Peyer's patch (tissue), 4 donors: ENCODE measurements at regions not wholly inside any gene's neighbourhood (a gene's known extent, or its start where the extent isn't known, plus 50 kb on each side); places are given as distances from the start of the nearest gene placed in this dataset.

Experiments
- DNase-seq, 3 donors: peaks; one replicate each; pipeline ENCODE4 v3.0.0-alpha.2; 2017 to 2019
- H3K27ac ChIP-seq, 4 donors: fragments of 200-600 bp; sonication (generic); one replicate each; pipeline ENCODE4 v1.5.1; 2016 to 2019
- H3K27me3 ChIP-seq, 2 donors: fragments of 200-600 bp; sonication (generic); one replicate each; pipeline ENCODE4 v1.5.1; 2019
- H3K36me3 ChIP-seq, 3 donors: fragments of 200-600 bp; sonication (generic); one replicate each; pipeline ENCODE4 v1.5.1; 2016 to 2019
- H3K4me1 ChIP-seq, 4 donors: fragments of 200-600 bp; sonication (generic); one replicate each; pipeline ENCODE4 v1.5.1; 2016 to 2019
- H3K4me3 ChIP-seq, 4 donors: fragments of 200-600 bp; sonication (generic); 1 replicate in 3 of 4; 2 replicates in 1 of 4; pipeline ENCODE4 v1.5.1; 2016 to 2019; ENCODE audit warnings: mild to moderate bottlenecking in 1 of 4
- H3K9me3 ChIP-seq, 4 donors: fragments of 200-600 bp; sonication (generic); one replicate each; pipeline ENCODE4 v1.5.1; 2016 to 2019; ENCODE audit warnings: mild to moderate bottlenecking in 1 of 4
- CTCF ChIP-seq, 6 experiments: fragments of 450-650 bp in 4 of 6; fragments of 200-600 bp in 2 of 6; sonication (generic) in 1 of 6; IDR thresholded peaks; one replicate each; pipeline ENCODE4 v1.5.1; 2017 to 2019; ENCODE audit warnings: antibody characterized with exemption in 6 of 6, mild to moderate bottlenecking in 3 of 6, moderate library complexity in 1 of 6
- POLR2A ChIP-seq, 2 donors: fragments of 450-650 bp; IDR thresholded peaks; one replicate each; pipeline ENCODE4 v1.5.1; 2017; ENCODE audit warnings: antibody characterized with exemption in 2 of 2, mild to moderate bottlenecking in 2 of 2, moderate library complexity in 2 of 2

- peaks cover 0 to 6% (median 0%) of the 10 kb centered on the region in 4 donors for H3K4me1 ChIP-seq
- TF ChIP-seq CTCF (IDR thresholded peaks at IDR 0.05) (no peak), POLR2A (IDR thresholded peaks at IDR 0.05) (no peak)
Observed at GRCh38 chr6:25051083-25051482, 115.3 kb upstream of the RIPOR2 start.

GRCh38 chr6:25052181-25052580 lies 116.4 kb upstream of the RIPOR2 start:
- H3K27ac ChIP-seq: no peak overlapping the region
- TF ChIP-seq POLR2A (IDR thresholded peaks at IDR 0.05) (no peak), CTCF (IDR thresholded peaks at IDR 0.05) (no peak)
- no peaks in the 10 kb centered on the region for H3K27me3 ChIP-seq
- H3K4me1 ChIP-seq: peaks cover 0 to 6% (median 0%) of the 10 kb centered on the region in 4 donors
- no peaks in the 10 kb centered on the region for H3K36me3 ChIP-seq
- no peaks in the 10 kb centered on the region for H3K9me3 ChIP-seq
- no peak overlapping the region for H3K4me3 ChIP-seq
- DNase-seq: no peak

More at GRCh38 chr6:25051083-25051482, 115.3 kb upstream of the RIPOR2 start:
- Histone ChIP-seq H3K4me3 (no peak overlapping the region), H3K36me3 (no peaks in the 10 kb centered on the region), H3K27me3 (no peaks in the 10 kb centered on the region), H3K27ac (peak overlapping the region in 1 of 4 donors; percentile 2), H3K9me3 (no peaks in the 10 kb centered on the region)
- no peak for DNase-seq

GRCh38 chr6:25053875-25054371 lies 118.2 kb upstream of the RIPOR2 start:
- Histone ChIP-seq H3K9me3 (no peaks in the 10 kb centered on the region), H3K4me3 (no peak overlapping the region), H3K27me3 (no peaks in the 10 kb centered on the region), H3K4me1 (peaks cover 0 to 6% (median 0%) of the 10 kb centered on the region in 4 donors), H3K27ac (peak overlapping the region in 1 of 4 donors; percentile 50), H3K36me3 (no peaks in the 10 kb centered on the region)
- no peak for TF ChIP-seq POLR2A (IDR thresholded peaks at IDR 0.05)
- TF ChIP-seq CTCF (IDR thresholded peaks at IDR 0.05): peak in 1 of 6 experiments; percentile 11
- DNase-seq: peak in 1 of 3 donors; percentile 47

- Histone ChIP-seq H3K9me3 (no peaks in the 10 kb centered on the region), H3K4me1 (peaks cover 0 to 6% (median 0%) of the 10 kb centered on the region in 4 donors), H3K4me3 (no peak overlapping the region), H3K27ac (peak overlapping the region in 1 of 4 donors; percentile 50), H3K27me3 (no peaks in the 10 kb centered on the region), H3K36me3 (no peaks in the 10 kb centered on the region)
- TF ChIP-seq CTCF (IDR thresholded peaks at IDR 0.05) (no peak), POLR2A (IDR thresholded peaks at IDR 0.05) (no peak)
- no peak for DNase-seq
Observed at GRCh38 chr6:25054469-25054868, 118.7 kb upstream of the RIPOR2 start.

- Histone ChIP-seq H3K36me3 (no peaks in the 10 kb centered on the region), H3K4me3 (no peak overlapping the region), H3K27me3 (no peaks in the 10 kb centered on the region), H3K9me3 (no peaks in the 10 kb centered on the region), H3K4me1 (peaks cover 0 to 2% (median 0%) of the 10 kb centered on the region in 4 donors), H3K27ac (peak overlapping the region in 2 of 4 donors; percentile 12 to 62)
- DNase-seq: peak in 2 of 3 donors; percentile 76 to 79
- TF ChIP-seq POLR2A (IDR thresholded peaks at IDR 0.05): no peak
- no peak for TF ChIP-seq CTCF (IDR thresholded peaks at IDR 0.05)
Observed at GRCh38 chr6:25056130-25056529, 120.4 kb upstream of the RIPOR2 start.
